Ascending aorta (tissue), 2 donors: ENCODE measurements at regions not wholly inside any gene's neighbourhood (a gene's known extent, or its start where the extent isn't known, plus 50 kb on each side); places are given as distances from the start of the nearest gene placed in this dataset.

Experiments used
- DNase-seq, 2 donors: peaks; one replicate each; pipeline ENCODE4 v3.0.0-alpha.2; 2019; ENCODE audit warnings: low spot score in 2 of 2
- H3K27ac ChIP-seq, 2 donors: fragments of 200-600 bp; sonication (generic); one replicate each; pipeline ENCODE4 v1.5.1; 2016 to 2017; ENCODE audit warnings: mild to moderate bottlenecking in 1 of 2
- H3K27me3 ChIP-seq: fragments of 200-600 bp; sonication (generic); one replicate; pipeline ENCODE4 v1.5.1; 2017
- H3K36me3 ChIP-seq, 2 donors: fragments of 200-600 bp; sonication (generic); one replicate each; pipeline ENCODE4 v1.5.1; 2016
- H3K4me1 ChIP-seq, 2 donors: fragments of 200-600 bp; sonication (generic); one replicate each; pipeline ENCODE4 v1.5.1; 2016 to 2017; ENCODE audit warnings: mild to moderate bottlenecking in 1 of 2
- H3K4me3 ChIP-seq, 2 donors: fragments of 200-600 bp; sonication (generic); one replicate each; pipeline ENCODE4 v1.5.1; 2016 to 2017; ENCODE audit warnings: mild to moderate bottlenecking in 1 of 2
- H3K9me3 ChIP-seq, 2 donors: fragments of 200-600 bp; sonication (generic); one replicate each; pipeline ENCODE4 v1.5.1; 2016
- intact Hi-C: fragments of 100-400 bp; cut with DNase I; formaldehyde crosslinking; loops from one replicate; pipeline ENCODE4 v1.15.1; 2023
- TF ChIP-seq, protein P1 (sequence below), 3 experiments: fragments of 200-600 bp in 2 of 3; fragments of 450-650 bp in 1 of 3; sonication (generic) in 2 of 3; IDR thresholded peaks; one replicate each; pipeline ENCODE4 v1.5.1; 2016 to 2019; ENCODE audit warnings: antibody characterized with exemption in 3 of 3, mild to moderate bottlenecking in 1 of 3, moderate library complexity in 1 of 3

DNA sequence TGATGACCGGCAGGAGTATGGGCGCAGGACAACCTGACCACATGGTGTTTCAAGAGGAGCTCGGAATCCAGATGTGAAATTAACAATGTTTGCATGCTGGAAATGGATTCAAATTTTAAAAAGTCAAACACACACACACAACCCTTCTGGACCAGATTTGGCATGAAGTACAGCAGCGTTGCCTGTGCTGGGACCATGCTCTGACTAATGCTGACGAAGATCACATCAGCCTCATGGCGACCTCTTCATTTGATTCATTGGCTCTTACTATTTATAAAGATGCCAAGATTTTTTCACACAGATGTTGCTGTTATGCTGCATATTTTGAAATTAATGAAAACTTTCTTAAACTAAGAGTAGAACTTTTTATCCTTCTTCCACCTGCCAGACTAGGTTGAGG lies 926.6 kb upstream of the TMEM132C start:
- H3K27ac ChIP-seq: no peak overlapping the region
- TF ChIP-seq, protein P1, sequence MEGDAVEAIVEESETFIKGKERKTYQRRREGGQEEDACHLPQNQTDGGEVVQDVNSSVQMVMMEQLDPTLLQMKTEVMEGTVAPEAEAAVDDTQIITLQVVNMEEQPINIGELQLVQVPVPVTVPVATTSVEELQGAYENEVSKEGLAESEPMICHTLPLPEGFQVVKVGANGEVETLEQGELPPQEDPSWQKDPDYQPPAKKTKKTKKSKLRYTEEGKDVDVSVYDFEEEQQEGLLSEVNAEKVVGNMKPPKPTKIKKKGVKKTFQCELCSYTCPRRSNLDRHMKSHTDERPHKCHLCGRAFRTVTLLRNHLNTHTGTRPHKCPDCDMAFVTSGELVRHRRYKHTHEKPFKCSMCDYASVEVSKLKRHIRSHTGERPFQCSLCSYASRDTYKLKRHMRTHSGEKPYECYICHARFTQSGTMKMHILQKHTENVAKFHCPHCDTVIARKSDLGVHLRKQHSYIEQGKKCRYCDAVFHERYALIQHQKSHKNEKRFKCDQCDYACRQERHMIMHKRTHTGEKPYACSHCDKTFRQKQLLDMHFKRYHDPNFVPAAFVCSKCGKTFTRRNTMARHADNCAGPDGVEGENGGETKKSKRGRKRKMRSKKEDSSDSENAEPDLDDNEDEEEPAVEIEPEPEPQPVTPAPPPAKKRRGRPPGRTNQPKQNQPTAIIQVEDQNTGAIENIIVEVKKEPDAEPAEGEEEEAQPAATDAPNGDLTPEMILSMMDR (IDR thresholded peaks at IDR 0.05): no peak
- H3K4me3 ChIP-seq: no peak overlapping the region
- H3K9me3 ChIP-seq: no peaks in the 10 kb centered on the region
- no peaks in the 10 kb centered on the region for H3K4me1 ChIP-seq
- no peak for DNase-seq
- intact Hi-C loops: no loop called here
- H3K36me3 ChIP-seq: no peaks in the 10 kb centered on the region
- H3K27me3 ChIP-seq: no peaks in the 10 kb centered on the region

DNA sequence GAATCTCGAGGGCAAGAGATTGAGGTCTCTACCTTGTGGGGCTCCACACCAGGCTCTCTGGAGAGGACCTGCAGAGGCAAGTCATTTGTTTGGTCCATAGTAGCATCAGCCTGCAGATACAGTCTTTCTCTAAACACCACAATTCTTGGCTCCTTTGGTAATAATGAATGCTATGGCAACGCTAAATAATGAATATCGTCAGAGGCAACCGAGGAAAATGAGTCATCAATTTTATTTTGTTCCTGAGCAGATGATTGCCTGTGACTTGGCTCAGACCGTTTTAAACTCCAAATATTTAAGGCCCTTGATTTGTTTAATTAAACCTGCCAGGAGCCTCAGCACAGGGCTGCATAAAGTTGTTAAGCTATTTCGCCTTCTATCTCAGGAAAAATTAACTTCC lies 924.1 kb upstream of the TMEM132C start:
- Histone ChIP-seq H3K27ac (no peak overlapping the region), H3K36me3 (no peaks in the 10 kb centered on the region), H3K4me3 (no peak overlapping the region), H3K4me1 (no peaks in the 10 kb centered on the region), H3K9me3 (peaks cover 0 to 6% of the 10 kb centered on the region in 2 donors), H3K27me3 (no peaks in the 10 kb centered on the region)
- no peak for DNase-seq
- TF ChIP-seq, protein P1 (IDR thresholded peaks at IDR 0.05): no peak
- intact Hi-C loops: no loop called here

DNA sequence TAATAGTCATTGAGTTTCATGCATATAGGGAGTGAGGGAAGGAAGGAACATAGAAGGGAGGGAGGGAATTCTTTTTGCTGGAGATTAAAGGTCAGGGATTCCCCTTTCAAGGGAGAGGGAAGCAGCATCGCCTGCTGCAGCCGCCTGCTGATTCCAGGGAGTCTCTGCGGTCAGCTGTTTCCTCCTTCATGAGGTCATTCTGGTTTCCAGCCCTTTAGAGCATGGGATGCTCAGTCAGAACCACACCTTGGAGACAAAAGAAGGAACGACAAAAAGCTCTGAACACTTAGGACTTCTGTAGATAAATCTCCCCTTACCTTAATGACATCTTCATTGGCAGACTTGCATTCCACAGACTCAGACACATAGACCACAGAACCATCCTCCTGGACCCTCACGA lies 923.0 kb upstream of the TMEM132C start:
- Histone ChIP-seq H3K4me3 (no peak overlapping the region), H3K9me3 (peaks cover 0 to 7% of the 10 kb centered on the region in 2 donors), H3K36me3 (no peaks in the 10 kb centered on the region), H3K27me3 (no peaks in the 10 kb centered on the region), H3K4me1 (no peaks in the 10 kb centered on the region), H3K27ac (no peak overlapping the region)
- intact Hi-C loops: no loop called here
- DNase-seq: no peak
- TF ChIP-seq, protein P1 (IDR thresholded peaks at IDR 0.05): no peak

DNA sequence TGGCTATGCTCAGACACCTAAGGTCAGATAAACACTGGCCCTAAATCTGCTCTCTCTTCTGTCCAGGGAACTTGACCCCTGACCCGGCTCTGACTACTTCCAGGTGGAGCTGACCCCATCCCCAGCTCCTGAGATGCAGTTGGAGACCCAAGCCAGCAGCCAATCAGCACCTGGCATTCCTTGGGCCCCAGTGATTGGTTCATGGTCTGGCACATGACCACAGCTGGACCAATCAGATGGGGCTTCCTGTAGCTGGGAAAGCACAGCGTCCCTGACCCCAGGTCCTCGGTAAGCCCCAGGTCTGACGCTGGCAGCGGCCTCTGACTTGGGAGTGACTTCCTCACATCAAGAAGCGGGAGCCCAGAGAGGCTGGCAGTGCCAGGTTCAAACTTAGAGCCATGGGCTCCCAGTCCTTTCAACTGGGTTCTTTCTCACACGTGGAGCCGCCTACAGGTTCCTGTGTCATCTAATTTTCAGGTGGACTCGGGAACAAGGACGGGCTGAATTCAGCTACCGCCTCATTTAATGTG lies 915.4 kb upstream of the TMEM132C start:
- TF ChIP-seq, protein P1 (IDR thresholded peaks at IDR 0.05): no peak
- no peak for DNase-seq
- no peak overlapping the region for H3K27ac ChIP-seq
- no peak overlapping the region for H3K4me3 ChIP-seq
- no peaks in the 10 kb centered on the region for H3K36me3 ChIP-seq
- H3K4me1 ChIP-seq: no peaks in the 10 kb centered on the region
- H3K27me3 ChIP-seq: no peaks in the 10 kb centered on the region
- intact Hi-C loops: no loop called here
- peaks cover 0 to 7% of the 10 kb centered on the region in 2 donors for H3K9me3 ChIP-seq

DNA sequence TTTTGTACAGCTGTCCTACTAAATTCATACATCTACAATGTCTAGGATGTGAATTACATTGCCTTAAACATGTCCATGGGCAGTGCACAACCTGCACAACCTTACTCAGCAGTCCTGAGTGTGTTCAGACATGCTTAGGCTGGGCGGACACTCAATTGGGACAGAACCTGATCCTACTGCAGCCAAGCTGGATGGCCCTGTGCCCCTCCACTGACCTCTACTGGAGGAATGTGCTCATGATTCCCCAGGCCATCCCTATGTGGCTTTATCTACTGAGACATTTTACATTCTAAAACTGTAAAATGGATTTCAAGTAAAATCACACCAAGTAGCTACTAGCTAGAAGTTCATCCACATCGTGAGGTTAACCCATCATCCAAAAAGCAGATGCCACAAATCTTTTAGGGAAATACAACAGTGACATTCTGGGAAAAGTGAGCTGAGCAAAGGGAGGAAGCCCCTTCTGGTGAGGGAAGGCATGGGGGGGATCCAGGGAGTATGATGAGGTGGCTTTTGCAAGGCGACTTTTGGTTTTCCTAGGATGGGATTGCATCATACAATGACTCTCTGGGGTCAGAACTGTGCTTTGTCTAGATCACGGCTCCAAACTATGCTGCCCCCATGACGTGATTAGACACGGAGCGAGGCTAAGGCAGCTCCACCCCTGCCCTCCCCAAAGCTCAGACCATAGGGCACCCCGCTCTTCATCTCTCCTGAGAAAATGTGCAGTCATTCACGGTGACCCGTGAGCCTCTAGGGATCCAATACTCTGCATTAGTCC lies 911.7 kb upstream of the TMEM132C start:
- Histone ChIP-seq H3K27me3 (no peaks in the 10 kb centered on the region), H3K9me3 (no peaks in the 10 kb centered on the region), H3K27ac (no peak overlapping the region), H3K4me1 (no peaks in the 10 kb centered on the region), H3K36me3 (no peaks in the 10 kb centered on the region), H3K4me3 (no peak overlapping the region)
- intact Hi-C loops: no loop called here
- TF ChIP-seq, protein P1 (IDR thresholded peaks at IDR 0.05): no peak
- no peak for DNase-seq
